DND-41 (cell line): ENCODE measurements at regions not wholly inside any gene's neighbourhood (a gene's known extent, or its start where the extent isn't known, plus 50 kb on each side); places are given as distances from the start of the nearest gene placed in this dataset.
"Not testable (repeated sequence)": the region's sequence is repeated elsewhere in the genome, so short reads cannot be mapped to it uniquely, and the experiment has no call there.

Experiments
- ATAC-seq: fragments of 200-7000 bp; cut with Tn5 transposase; 3 replicates; pipeline ENCODE4 v1.9.1; 2021; ENCODE audit warnings: low read depth; ENCODE audit not compliant: insufficient read depth
- DNase-seq: peaks from one replicate; pipeline ENCODE4 v3.0.0-alpha.2; 2020
- H2AFZ ChIP-seq: 2 replicates; pipeline ENCODE4 v1.6.0; 2012; ENCODE audit warnings: low read depth, low read length
- H3K27ac ChIP-seq: 2 replicates; pipeline ENCODE4 v1.5.1; 2012; ENCODE audit warnings: low read length, inconsistent platforms
- H3K27me3 ChIP-seq: fragments of 200-600 bp; sonication (generic); 2 replicates; pipeline ENCODE4 v1.6.0; 2012; ENCODE audit warnings: low read length, mild to moderate bottlenecking, inconsistent platforms; ENCODE audit not compliant: insufficient read depth, poor library complexity
- H3K36me3 ChIP-seq: 2 replicates; pipeline ENCODE4 v1.5.1; 2012; ENCODE audit warnings: low read length, inconsistent platforms; ENCODE audit not compliant: insufficient read depth
- H3K4me1 ChIP-seq: 2 replicates; pipeline ENCODE4 v1.5.1; 2012; ENCODE audit warnings: mild to moderate bottlenecking, low read length; ENCODE audit not compliant: insufficient read depth
- H3K4me2 ChIP-seq: 2 replicates; pipeline ENCODE4 v1.6.0; 2012; ENCODE audit warnings: mild to moderate bottlenecking, moderate library complexity, low read length, inconsistent platforms; ENCODE audit not compliant: insufficient read depth
- H3K4me3 ChIP-seq, 2 experiments: fragments of 200-600 bp in 1 of 2; shearing (Covaris generic) in 1 of 2; 2 replicates each; pipeline ENCODE4 v1.5.1; 2012 to 2016; ENCODE audit warnings: inconsistent platforms in 2 of 2, low read length in 2 of 2, mild to moderate bottlenecking in 2 of 2, low read depth in 1 of 2, moderate library complexity in 1 of 2
- H3K79me2 ChIP-seq: 2 replicates; pipeline ENCODE4 v1.6.0; 2012; ENCODE audit warnings: low read length, inconsistent platforms; ENCODE audit not compliant: insufficient read depth
- H3K9ac ChIP-seq: 2 replicates; pipeline ENCODE4 v1.6.0; 2012; ENCODE audit warnings: low read depth, mild to moderate bottlenecking, inconsistent platforms, low read length, moderate library complexity
- H3K9me3 ChIP-seq: 2 replicates; pipeline ENCODE4 v1.5.1; 2012; ENCODE audit warnings: low read length, moderate library complexity, mild to moderate bottlenecking, inconsistent platforms; ENCODE audit not compliant: insufficient read depth, severe bottlenecking
- H4K20me1 ChIP-seq: 2 replicates; pipeline ENCODE4 v1.6.0; 2012; ENCODE audit warnings: low read length; ENCODE audit not compliant: insufficient read depth
- CTCF ChIP-seq: IDR thresholded peaks from 2 replicates; pipeline ENCODE4 v1.5.1; 2012; ENCODE audit warnings: borderline replicate concordance, low read length, moderate library complexity, mild to moderate bottlenecking; ENCODE audit not compliant: poor library complexity, severe bottlenecking; ENCODE audit errors: extremely low read depth
- EZH2 ChIP-seq: IDR thresholded peaks from 3 replicates; pipeline ENCODE4 v1.6.1; 2012; ENCODE audit warnings: borderline replicate concordance, low read depth, mild to moderate bottlenecking, moderate library complexity, low read length, inconsistent platforms; ENCODE audit not compliant: severe bottlenecking

- H2AFZ ChIP-seq, result no peak overlapping the region
- peak; percentile 100 for TF ChIP-seq CTCF
- TF ChIP-seq EZH2, result no peak
- H3K79me2 ChIP-seq, result no peaks in the 10 kb centered on the region
- peaks cover 6% of the 10 kb centered on the region for H3K27me3 ChIP-seq
- H3K9ac ChIP-seq, result no peak overlapping the region
- H3K27ac ChIP-seq, result no peak overlapping the region
- no peaks in the 10 kb centered on the region for H3K9me3 ChIP-seq
- H3K4me1 ChIP-seq, result no peaks in the 10 kb centered on the region
- ATAC-seq, result peak; percentile 96
- no peaks in the 10 kb centered on the region for H4K20me1 ChIP-seq
- H3K4me2 ChIP-seq, result no peak overlapping the region
- DNase-seq, result peak; percentile 71
- H3K4me3 ChIP-seq, result no peak overlapping the region
- H3K36me3 ChIP-seq, result no peaks in the 10 kb centered on the region
These were observed 520.2 kb downstream of the REEP3 start for GRCh38 chr10:64041185-64041988.

- Histone ChIP-seq H3K9me3 (no peaks in the 10 kb centered on the region), H3K27me3 (peaks cover 6% of the 10 kb centered on the region), H3K4me2 (no peak overlapping the region), H3K9ac (no peak overlapping the region), H4K20me1 (no peaks in the 10 kb centered on the region), H2AFZ (no peak overlapping the region), H3K79me2 (no peaks in the 10 kb centered on the region), H3K27ac (no peak overlapping the region), H3K4me3 (no peak overlapping the region), H3K36me3 (no peaks in the 10 kb centered on the region), H3K4me1 (no peaks in the 10 kb centered on the region)
- ATAC-seq (no peak), DNase-seq (no peak)
- no peak for TF ChIP-seq EZH2
- TF ChIP-seq CTCF, result no peak
These were observed 520.8 kb downstream of the REEP3 start for GRCh38 chr10:64041989-64042490.

- no peaks in the 10 kb centered on the region for H3K36me3 ChIP-seq
- no peak overlapping the region for H3K9ac ChIP-seq
- no peak overlapping the region for H3K4me3 ChIP-seq
- H3K9me3 ChIP-seq, result no peaks in the 10 kb centered on the region
- H3K4me1 ChIP-seq, result no peaks in the 10 kb centered on the region
- H2AFZ ChIP-seq, result no peak overlapping the region
- H3K79me2 ChIP-seq, result no peaks in the 10 kb centered on the region
- no peaks in the 10 kb centered on the region for H4K20me1 ChIP-seq
- no peak for TF ChIP-seq EZH2
- TF ChIP-seq CTCF, result no peak
- DNase-seq (no peak), ATAC-seq (no peak)
- H3K4me2 ChIP-seq, result no peak overlapping the region
- H3K27me3 ChIP-seq, result peaks cover 3% of the 10 kb centered on the region
- H3K27ac ChIP-seq, result no peak overlapping the region
These were observed 522.9 kb downstream of the REEP3 start for GRCh38 chr10:64044098-64044497.

GRCh38 chr10:64044957-64045632 lies 523.9 kb downstream of the REEP3 start:
- H3K27ac ChIP-seq, H3K79me2 ChIP-seq, ATAC-seq, H4K20me1 ChIP-seq, H3K4me3 ChIP-seq, DNase-seq, H3K27me3 ChIP-seq, H3K9ac ChIP-seq, H3K4me1 ChIP-seq, H3K4me2 ChIP-seq, H3K36me3 ChIP-seq, H3K9me3 ChIP-seq, H2AFZ ChIP-seq: not testable (repeated sequence)
